GM12801 (cell line): ENCODE measurements at regions not wholly inside any gene's neighbourhood (a gene's known extent, or its start where the extent isn't known, plus 50 kb on each side); places are given as distances from the start of the nearest gene placed in this dataset.

Experiments
- CTCF ChIP-seq: IDR thresholded peaks from one replicate; pipeline ENCODE4 v1.5.1; 2011; ENCODE audit warnings: control low read depth; ENCODE audit not compliant: insufficient read length; ENCODE audit errors: extremely low read depth

GRCh38 chr12:46101485-46101869 is 111.1 kb upstream of the SCAF11 start:
- no peak for TF ChIP-seq CTCF

GRCh38 chr12:46100551-46101484 is 110.4 kb upstream of the SCAF11 start:
- TF ChIP-seq CTCF: no peak

- no peak for TF ChIP-seq CTCF
These were observed 99.2 kb upstream of the SCAF11 start for GRCh38 chr12:46089414-46090162.

GRCh38 chr12:46087916-46088439 is 97.6 kb upstream of the SCAF11 start:
- no peak for TF ChIP-seq CTCF

GRCh38 chr12:46084666-46085631 is 94.6 kb upstream of the SCAF11 start:
- no peak for TF ChIP-seq CTCF

- no peak for TF ChIP-seq CTCF
These were observed 92.3 kb upstream of the SCAF11 start for GRCh38 chr12:46082490-46083200.
